Kidney epithelial cell (primary cell): ENCODE measurements at regions not wholly inside any gene's neighbourhood (a gene's known extent, or its start where the extent isn't known, plus 50 kb on each side); places are given as distances from the start of the nearest gene placed in this dataset.
"Not testable (repeated sequence)": the region's sequence is repeated elsewhere in the genome, so short reads cannot be mapped to it uniquely, and the experiment has no call there.

Source experiments
- DNase-seq: peaks from one replicate; pipeline ENCODE4 v3.0.0-alpha.2; 2010; ENCODE audit warnings: low read depth
- H3K27me3 ChIP-seq: 2 replicates; pipeline ENCODE4 v1.6.0; 2011; ENCODE audit warnings: low read length; ENCODE audit not compliant: control insufficient read depth, insufficient read depth
- H3K36me3 ChIP-seq: 2 replicates; pipeline ENCODE4 v1.5.1; 2011; ENCODE audit warnings: low read length; ENCODE audit not compliant: control insufficient read depth, insufficient read depth
- H3K4me3 ChIP-seq: 2 replicates; pipeline ENCODE4 v1.5.1; 2011; ENCODE audit warnings: low read depth, mild to moderate bottlenecking, control low read depth, low read length
- TF ChIP-seq, protein P1 (sequence below): IDR thresholded peaks from 2 replicates; pipeline ENCODE4 v1.5.1; 2011; ENCODE audit warnings: mild to moderate bottlenecking, moderate library complexity, low read length, control low read depth, inconsistent platforms; ENCODE audit not compliant: insufficient read depth, poor library complexity, severe bottlenecking

DNA sequence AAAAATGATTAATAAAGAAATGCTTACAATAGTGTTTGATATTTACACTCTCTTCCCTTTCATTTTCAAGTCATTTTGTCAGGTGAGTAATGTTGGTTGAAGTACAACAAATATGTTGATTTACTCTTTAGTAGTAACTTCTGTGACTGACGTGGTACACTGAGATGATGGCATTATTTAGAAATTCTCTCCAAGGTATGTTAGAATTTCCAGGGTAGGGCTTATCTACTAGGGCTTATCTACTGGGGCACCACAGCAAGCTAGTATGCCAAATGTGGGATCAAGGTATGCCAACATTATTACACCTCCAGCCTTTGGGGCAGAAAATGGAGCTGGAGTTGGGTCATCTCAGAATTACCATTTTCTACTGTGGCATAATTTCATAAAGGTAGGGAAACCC lies 157.4 kb upstream of the AGTR1 start:
- Histone ChIP-seq H3K27me3 (no peaks in the 10 kb centered on the region), H3K4me3 (no peak overlapping the region), H3K36me3 (no peaks in the 10 kb centered on the region)
- no peak for DNase-seq
- TF ChIP-seq, protein P1, sequence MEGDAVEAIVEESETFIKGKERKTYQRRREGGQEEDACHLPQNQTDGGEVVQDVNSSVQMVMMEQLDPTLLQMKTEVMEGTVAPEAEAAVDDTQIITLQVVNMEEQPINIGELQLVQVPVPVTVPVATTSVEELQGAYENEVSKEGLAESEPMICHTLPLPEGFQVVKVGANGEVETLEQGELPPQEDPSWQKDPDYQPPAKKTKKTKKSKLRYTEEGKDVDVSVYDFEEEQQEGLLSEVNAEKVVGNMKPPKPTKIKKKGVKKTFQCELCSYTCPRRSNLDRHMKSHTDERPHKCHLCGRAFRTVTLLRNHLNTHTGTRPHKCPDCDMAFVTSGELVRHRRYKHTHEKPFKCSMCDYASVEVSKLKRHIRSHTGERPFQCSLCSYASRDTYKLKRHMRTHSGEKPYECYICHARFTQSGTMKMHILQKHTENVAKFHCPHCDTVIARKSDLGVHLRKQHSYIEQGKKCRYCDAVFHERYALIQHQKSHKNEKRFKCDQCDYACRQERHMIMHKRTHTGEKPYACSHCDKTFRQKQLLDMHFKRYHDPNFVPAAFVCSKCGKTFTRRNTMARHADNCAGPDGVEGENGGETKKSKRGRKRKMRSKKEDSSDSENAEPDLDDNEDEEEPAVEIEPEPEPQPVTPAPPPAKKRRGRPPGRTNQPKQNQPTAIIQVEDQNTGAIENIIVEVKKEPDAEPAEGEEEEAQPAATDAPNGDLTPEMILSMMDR, result no peak

DNA sequence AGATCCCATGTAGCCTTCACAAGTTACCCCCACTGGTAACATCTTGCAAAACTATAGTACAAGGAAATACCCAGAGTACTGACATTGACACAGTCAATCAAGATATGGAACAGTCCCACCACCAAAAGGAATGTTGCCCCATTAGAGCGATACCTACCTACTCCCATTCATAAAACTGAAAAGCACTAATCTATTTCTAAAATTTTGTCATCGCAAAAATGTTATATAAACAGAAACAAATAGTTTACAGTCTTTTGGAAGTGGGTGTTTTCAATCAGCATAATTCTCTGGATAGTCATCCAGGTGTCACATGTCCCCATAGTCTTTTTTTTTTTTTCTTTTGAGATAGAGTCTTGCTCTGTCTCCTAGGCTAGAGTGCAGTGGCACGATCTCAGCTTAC lies 156.9 kb upstream of the AGTR1 start:
- TF ChIP-seq, protein P1, result no peak
- no peaks in the 10 kb centered on the region for H3K27me3 ChIP-seq
- H3K4me3 ChIP-seq, result no peak overlapping the region
- DNase-seq, result no peak
- no peaks in the 10 kb centered on the region for H3K36me3 ChIP-seq

DNA sequence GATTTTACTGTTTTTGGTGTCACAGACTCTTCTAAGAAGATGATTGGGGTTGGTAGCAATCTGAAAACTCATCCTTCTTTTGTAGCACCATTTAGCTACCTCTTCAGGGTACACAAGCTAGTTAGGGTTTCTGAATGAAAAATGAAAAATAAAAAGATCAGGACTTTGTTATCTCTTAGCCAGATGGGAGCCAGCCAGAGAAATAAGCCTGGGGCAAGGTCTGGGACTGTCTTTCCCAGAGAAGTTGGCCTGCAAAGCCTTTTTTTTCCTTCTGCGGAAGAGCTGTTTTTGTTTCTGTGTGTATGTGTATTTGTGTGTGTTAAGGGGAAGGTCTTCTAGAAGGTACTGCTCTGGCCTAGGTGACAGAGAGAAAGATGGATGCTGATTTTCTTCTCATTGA lies 150.7 kb upstream of the AGTR1 start:
- no peak for DNase-seq
- TF ChIP-seq, protein P1, result no peak
- no peaks in the 10 kb centered on the region for H3K27me3 ChIP-seq
- no peak overlapping the region for H3K4me3 ChIP-seq
- no peaks in the 10 kb centered on the region for H3K36me3 ChIP-seq

DNA sequence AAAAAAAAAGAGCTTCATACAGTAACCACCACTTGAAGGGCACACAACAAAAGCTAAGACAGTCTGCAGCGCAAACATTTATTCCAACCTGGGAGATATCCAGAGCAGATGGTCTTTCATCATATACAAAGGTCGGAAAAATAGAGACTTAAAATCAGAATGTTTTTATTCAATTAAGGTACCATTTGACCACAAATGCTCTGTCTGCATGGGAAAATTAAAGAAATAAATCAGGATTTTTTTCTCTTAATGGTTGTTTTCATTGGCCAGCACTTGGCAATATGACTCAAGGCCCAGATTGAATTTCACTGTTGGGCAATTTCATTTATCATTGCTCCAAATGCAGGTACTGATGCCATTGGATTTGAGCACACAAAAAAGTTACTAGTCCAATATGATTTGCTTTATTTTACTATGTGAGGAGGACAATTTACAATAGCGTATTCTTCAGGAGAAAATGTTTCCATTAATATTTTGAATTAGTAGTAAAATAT lies 145.9 kb upstream of the AGTR1 start:
- H3K4me3 ChIP-seq, result no peak overlapping the region
- TF ChIP-seq, protein P1, result no peak
- no peaks in the 10 kb centered on the region for H3K27me3 ChIP-seq
- DNase-seq, result no peak
- H3K36me3 ChIP-seq, result no peaks in the 10 kb centered on the region

DNA sequence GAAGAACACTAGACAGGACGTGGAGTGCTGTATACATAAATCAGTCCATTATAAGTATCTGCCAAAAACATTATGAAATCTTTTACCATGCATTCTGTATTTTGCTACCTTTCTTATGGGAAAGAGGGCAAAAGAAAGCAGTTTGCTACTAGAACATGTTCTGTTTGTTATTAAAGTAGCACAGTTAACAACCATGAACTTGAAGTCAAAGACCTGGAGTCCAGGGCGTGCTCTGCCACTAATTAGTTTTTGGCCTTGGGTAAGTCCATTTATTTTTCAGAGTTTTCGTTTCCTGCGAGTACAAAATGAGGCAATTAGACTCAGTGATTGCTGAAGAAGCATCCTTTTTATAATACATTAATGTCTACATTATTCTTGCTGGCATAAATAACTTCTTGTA lies 143.3 kb upstream of the AGTR1 start:
- Histone ChIP-seq H3K36me3 (no peaks in the 10 kb centered on the region), H3K27me3 (no peaks in the 10 kb centered on the region), H3K4me3 (no peak overlapping the region)
- no peak for DNase-seq
- TF ChIP-seq, protein P1, result no peak

DNA sequence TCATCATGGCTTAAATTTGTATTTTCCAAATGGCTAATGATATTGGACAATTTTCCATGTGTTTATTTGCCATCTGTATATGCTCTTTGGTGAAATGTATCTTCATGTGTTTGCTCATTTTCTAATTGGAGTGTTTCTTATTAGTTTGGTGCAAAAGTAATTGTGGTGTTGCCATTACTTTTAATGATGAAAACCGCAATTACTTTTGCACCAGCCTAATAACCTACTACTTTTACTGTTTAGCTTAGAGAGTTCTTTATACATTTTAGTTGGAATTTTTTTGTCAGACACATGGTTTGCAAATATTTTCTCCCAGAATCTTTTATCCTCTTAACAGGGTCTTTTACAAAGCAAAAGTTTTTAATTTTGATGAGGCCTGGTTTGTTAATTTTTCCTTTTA lies 141.0 kb upstream of the AGTR1 start:
- H3K27me3 ChIP-seq, result no peaks in the 10 kb centered on the region
- H3K4me3 ChIP-seq, result no peak overlapping the region
- no peaks in the 10 kb centered on the region for H3K36me3 ChIP-seq
- DNase-seq, result no peak
- TF ChIP-seq, protein P1, result no peak

DNA sequence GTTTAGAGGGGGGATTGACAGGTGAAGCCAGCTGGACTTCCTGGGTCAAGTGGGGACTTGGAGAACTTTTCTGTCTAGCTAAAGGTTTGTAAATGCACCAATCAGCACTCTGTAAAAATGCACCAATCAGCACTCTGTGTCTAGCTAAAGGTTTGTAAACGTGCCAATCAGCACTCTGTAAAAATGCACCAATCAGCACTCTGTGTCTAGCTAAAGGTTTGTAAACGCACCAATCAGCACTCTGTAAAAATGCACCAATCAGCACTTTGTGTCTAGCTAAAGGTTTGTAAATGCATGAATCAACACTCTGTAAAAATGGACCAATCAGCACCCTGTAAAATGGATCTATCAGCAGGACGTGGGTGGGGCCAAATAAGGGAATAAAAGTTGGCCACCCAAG lies 120.1 kb upstream of the AGTR1 start:
- DNase-seq, H3K36me3 ChIP-seq, H3K4me3 ChIP-seq, H3K27me3 ChIP-seq: not testable (repeated sequence)
